ENCODE measurements at regions not wholly inside any gene's neighbourhood (a gene's known extent, or its start where the extent isn't known, plus 50 kb on each side); places are given as distances from the start of the nearest gene placed in this dataset.

- no peak for DNase-seq
- peaks cover 9% of the 10 kb centered on the region for H3K27me3 Mint-ChIP-seq (ENCODE audit: low read depth)
- no peaks in the 10 kb centered on the region for H3K9me3 Mint-ChIP-seq
- peaks cover 2% of the 10 kb centered on the region for H3K4me1 Mint-ChIP-seq (ENCODE audit: low read depth)
- H3K36me3 Mint-ChIP-seq (ENCODE audit: insufficient read depth), result no peaks in the 10 kb centered on the region
- H3K4me3 Mint-ChIP-seq, result no peak overlapping the region
- ATAC-seq, result no peak
These were observed 67.0 kb upstream of the TPM1 start for GRCh38 chr15:62975515-62975914.

- Mint-ChIP-seq H3K27me3 (ENCODE audit: low read depth) (peaks cover 9% of the 10 kb centered on the region), H3K4me1 (ENCODE audit: low read depth) (no peaks in the 10 kb centered on the region), H3K4me3 (no peak overlapping the region), H3K36me3 (ENCODE audit: insufficient read depth) (no peaks in the 10 kb centered on the region), H3K9me3 (no peaks in the 10 kb centered on the region)
- ATAC-seq (no peak), DNase-seq (no peak)
These were observed 66.2 kb upstream of the TPM1 start for GRCh38 chr15:62976301-62976881.

DNA sequence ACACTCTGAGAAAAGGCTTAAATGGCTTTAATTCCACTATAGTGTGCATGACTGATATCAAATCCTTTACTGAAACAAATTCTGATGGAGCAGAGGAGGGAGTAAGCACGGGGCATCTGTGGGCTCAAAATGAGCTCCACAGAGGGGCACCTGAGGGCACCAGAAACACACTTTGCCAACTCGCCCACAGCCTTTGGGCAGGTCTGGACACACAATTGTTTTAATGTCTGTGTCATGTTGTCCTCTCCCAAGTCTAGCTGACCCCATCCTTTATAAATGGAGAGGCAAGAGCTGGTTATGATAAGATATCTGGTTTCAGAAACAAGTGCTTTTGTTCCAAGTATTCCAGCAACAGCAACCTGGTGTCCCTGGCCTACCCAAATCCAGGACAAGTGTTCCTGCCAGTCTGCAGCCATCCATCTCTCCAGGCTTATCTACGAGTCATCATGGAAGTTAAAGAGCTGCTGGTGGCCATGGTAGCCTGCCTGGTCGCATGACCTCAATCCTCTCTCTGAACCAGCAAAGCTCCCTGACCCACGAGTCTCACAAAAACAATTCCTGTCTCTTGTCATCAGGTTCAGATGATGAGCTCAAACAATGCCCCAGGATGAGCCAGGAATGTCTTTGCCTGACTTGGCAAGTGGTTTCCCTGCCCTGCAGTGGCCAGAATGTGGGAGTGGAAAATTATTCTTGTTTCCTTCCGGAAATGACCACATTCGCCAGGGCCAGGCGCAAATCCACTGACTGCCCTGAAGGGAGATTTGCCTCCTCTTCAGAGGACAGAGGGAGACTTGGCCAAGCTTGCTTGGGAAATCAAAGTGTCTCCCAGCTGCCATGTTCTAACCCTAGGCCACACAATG, 64.4 kb upstream of the TPM1 start:
- H3K4me3 Mint-ChIP-seq, result no peak overlapping the region
- peaks cover 5% of the 10 kb centered on the region for H3K27me3 Mint-ChIP-seq (ENCODE audit: low read depth)
- ATAC-seq (no peak), DNase-seq (no peak)
- no peaks in the 10 kb centered on the region for H3K9me3 Mint-ChIP-seq
- H3K4me1 Mint-ChIP-seq (ENCODE audit: low read depth), result no peaks in the 10 kb centered on the region
- H3K36me3 Mint-ChIP-seq (ENCODE audit: insufficient read depth), result no peaks in the 10 kb centered on the region

GRCh38 chr15:62979252-62979651, 63.3 kb upstream of the TPM1 start:
- Mint-ChIP-seq H3K4me3 (no peak overlapping the region), H3K36me3 (ENCODE audit: insufficient read depth) (no peaks in the 10 kb centered on the region), H3K4me1 (ENCODE audit: low read depth) (no peaks in the 10 kb centered on the region), H3K27me3 (ENCODE audit: low read depth) (peaks cover 5% of the 10 kb centered on the region), H3K9me3 (no peaks in the 10 kb centered on the region)
- no peak for ATAC-seq
- no peak for DNase-seq

GRCh38 chr15:62981071-62981470, 61.5 kb upstream of the TPM1 start:
- Mint-ChIP-seq H3K9me3 (no peaks in the 10 kb centered on the region), H3K4me1 (ENCODE audit: low read depth) (no peaks in the 10 kb centered on the region), H3K36me3 (ENCODE audit: insufficient read depth) (no peaks in the 10 kb centered on the region), H3K4me3 (no peak overlapping the region), H3K27me3 (ENCODE audit: low read depth) (peaks cover 12% of the 10 kb centered on the region)
- no peak for DNase-seq
- no peak for ATAC-seq

- H3K36me3 Mint-ChIP-seq (ENCODE audit: insufficient read depth), result no peaks in the 10 kb centered on the region
- ATAC-seq, result no peak
- no peak for DNase-seq
- H3K9me3 Mint-ChIP-seq, result no peaks in the 10 kb centered on the region
- H3K4me3 Mint-ChIP-seq, result no peak overlapping the region
- no peaks in the 10 kb centered on the region for H3K4me1 Mint-ChIP-seq (ENCODE audit: low read depth)
- peaks cover 19% of the 10 kb centered on the region for H3K27me3 Mint-ChIP-seq (ENCODE audit: low read depth)
These were observed 58.6 kb upstream of the TPM1 start for GRCh38 chr15:62983956-62984355.

DNA sequence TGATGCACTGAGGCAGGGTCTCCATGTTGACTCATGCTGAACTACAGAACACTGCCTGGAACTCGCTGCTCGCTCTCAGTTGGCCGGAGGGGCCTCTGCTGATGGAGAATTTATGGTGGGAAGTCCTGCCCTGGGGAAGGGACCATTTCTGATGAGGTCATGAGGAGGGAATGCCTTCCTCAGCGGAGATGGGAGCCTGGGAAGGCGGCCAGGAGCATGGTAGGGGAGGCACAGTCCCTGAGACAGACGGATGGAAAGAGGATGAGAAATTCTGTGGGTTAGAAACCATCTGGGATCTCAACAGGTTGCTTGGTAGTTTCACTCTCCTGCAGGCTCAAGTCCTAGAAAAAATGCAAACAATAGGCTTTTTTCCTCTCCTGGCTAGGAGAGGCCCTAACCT, 56.8 kb upstream of the TPM1 start:
- DNase-seq, result no peak
- H3K27me3 Mint-ChIP-seq (ENCODE audit: low read depth), result peaks cover 29% of the 10 kb centered on the region
- no peak overlapping the region for H3K4me3 Mint-ChIP-seq
- ATAC-seq, result no peak
- no peaks in the 10 kb centered on the region for H3K9me3 Mint-ChIP-seq
- no peaks in the 10 kb centered on the region for H3K4me1 Mint-ChIP-seq (ENCODE audit: low read depth)
- no peaks in the 10 kb centered on the region for H3K36me3 Mint-ChIP-seq (ENCODE audit: insufficient read depth)

GRCh38 chr15:62986948-62987347, 55.6 kb upstream of the TPM1 start:
- H3K27me3 Mint-ChIP-seq (ENCODE audit: low read depth), result peaks cover 29% of the 10 kb centered on the region
- no peaks in the 10 kb centered on the region for H3K4me1 Mint-ChIP-seq (ENCODE audit: low read depth)
- no peak for DNase-seq
- H3K4me3 Mint-ChIP-seq, result no peak overlapping the region
- ATAC-seq, result no peak
- H3K36me3 Mint-ChIP-seq (ENCODE audit: insufficient read depth), result no peaks in the 10 kb centered on the region
- H3K9me3 Mint-ChIP-seq, result no peaks in the 10 kb centered on the region

DNA sequence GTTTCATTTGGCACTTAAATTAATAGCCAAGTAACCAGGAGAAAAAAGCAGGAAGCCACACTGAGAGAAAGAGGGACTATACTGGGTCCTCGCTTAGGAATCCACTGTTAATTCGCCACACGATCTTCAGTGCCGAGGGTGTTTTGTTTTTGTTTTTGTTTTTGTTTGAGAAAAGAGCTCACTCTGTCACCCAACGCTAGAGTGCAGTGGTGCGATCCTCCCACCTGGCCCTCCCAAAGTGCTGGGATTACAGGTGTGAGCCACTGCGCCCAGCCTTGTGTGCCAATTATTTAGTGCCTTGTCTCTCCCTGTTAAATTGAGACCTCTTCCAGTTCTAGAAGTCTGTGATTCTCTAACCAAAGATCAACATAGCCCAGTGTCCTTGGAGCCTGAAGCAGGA, 53.8 kb upstream of the TPM1 start:
- Mint-ChIP-seq H3K4me1 (ENCODE audit: low read depth) (no peaks in the 10 kb centered on the region), H3K36me3 (ENCODE audit: insufficient read depth) (no peaks in the 10 kb centered on the region), H3K27me3 (ENCODE audit: low read depth) (peaks cover 36% of the 10 kb centered on the region), H3K4me3 (no peak overlapping the region), H3K9me3 (no peaks in the 10 kb centered on the region)
- DNase-seq, result no peak
- no peak for ATAC-seq

GRCh38 chr15:62989366-62990055, 53.0 kb upstream of the TPM1 start:
- Mint-ChIP-seq H3K36me3 (ENCODE audit: insufficient read depth) (no peaks in the 10 kb centered on the region), H3K9me3 (no peaks in the 10 kb centered on the region), H3K27me3 (ENCODE audit: low read depth) (peaks cover 36% of the 10 kb centered on the region), H3K4me3 (no peak overlapping the region), H3K4me1 (ENCODE audit: low read depth) (no peaks in the 10 kb centered on the region)
- ATAC-seq (no peak), DNase-seq (no peak)

- DNase-seq, result no peak
These were observed 50.8 kb upstream of the TPM1 start for GRCh38 chr15:62991698-62992097.

GRCh38 chr15:62992302-62992701, 50.2 kb upstream of the TPM1 start:
- Mint-ChIP-seq H3K27me3 (ENCODE audit: low read depth) (peaks cover 29% of the 10 kb centered on the region), H3K4me3 (no peak overlapping the region), H3K9me3 (no peaks in the 10 kb centered on the region), H3K36me3 (ENCODE audit: insufficient read depth) (no peaks in the 10 kb centered on the region), H3K4me1 (ENCODE audit: low read depth) (no peaks in the 10 kb centered on the region)
- no peak for ATAC-seq
- DNase-seq, result no peak

More at GRCh38 chr15:62991698-62992097, 50.8 kb upstream of the TPM1 start:
- no peak overlapping the region for H3K4me3 Mint-ChIP-seq
- ATAC-seq, result no peak
- H3K27me3 Mint-ChIP-seq (ENCODE audit: low read depth), result peaks cover 29% of the 10 kb centered on the region
- H3K36me3 Mint-ChIP-seq (ENCODE audit: insufficient read depth), result no peaks in the 10 kb centered on the region
- H3K4me1 Mint-ChIP-seq (ENCODE audit: low read depth), result no peaks in the 10 kb centered on the region
- no peaks in the 10 kb centered on the region for H3K9me3 Mint-ChIP-seq

Measured in activated T-cell treated with anti-CD3 and anti-CD28 coated beads, Interleukin-2, amount 50 U/mL, for 4 hours (primary cell).